ENCODE measurements at regions not wholly inside any gene's neighbourhood (a gene's known extent, or its start where the extent isn't known, plus 50 kb on each side); places are given as distances from the start of the nearest gene placed in this dataset.

GRCh38 chr13:30851697-30852096, 54.4 kb upstream of the MEDAG start:
- no peak for TF ChIP-seq CTCF (optimal IDR thresholded peaks at IDR 0.05 in 1 of 3, IDR thresholded peaks at IDR 0.05 in 1 of 3, conservative IDR thresholded peaks at IDR 0.05 in 1 of 3; ENCODE audit: extremely low read depth in 1 of 3, insufficient read depth in 2 of 3, low read length in 3 of 3)
- no peak for TF ChIP-seq EZH2 (IDR thresholded peaks at IDR 0.05; ENCODE audit: low read length)

GRCh38 chr13:30855569-30855968, 50.5 kb upstream of the MEDAG start:
- no peak overlapping the region for H3K27ac ChIP-seq (ENCODE audit: control insufficient read depth, insufficient read depth, low read length)
- H3K9ac ChIP-seq (ENCODE audit: control insufficient read depth, extremely low read depth, insufficient read depth, low read length), result no peak overlapping the region
- H3K79me2 ChIP-seq (ENCODE audit: control insufficient read depth, insufficient read depth, low read length), result no peaks in the 10 kb centered on the region
- H3K9me3 ChIP-seq (ENCODE audit: control insufficient read depth, low read depth, low read length), result no peaks in the 10 kb centered on the region
- H4K20me1 ChIP-seq (ENCODE audit: control insufficient read depth, extremely low read depth, insufficient read depth, low read length), result no peaks in the 10 kb centered on the region
- no peaks in the 10 kb centered on the region for H3K36me3 ChIP-seq (ENCODE audit: control insufficient read depth in 2 of 2, extremely low read depth in 1 of 2, insufficient read depth in 2 of 2, low read length in 2 of 2)
- FAIRE-seq (peak; percentile 57), DNase-seq (ENCODE audit: low read depth, low spot score) (no peak)
- H3K4me2 ChIP-seq (ENCODE audit: control insufficient read depth, extremely low read depth, insufficient read depth, low read depth, low read length), result no peak overlapping the region
- no peaks in the 10 kb centered on the region for H3K27me3 ChIP-seq (ENCODE audit: control insufficient read depth, extremely low read depth, insufficient read depth, low read length)
- dilution Hi-C loops (cut with MboI; ENCODE audit: extremely low pct_ligation_motif_present, low sequenced_read_pairs), result no loop called here
- H2AFZ ChIP-seq (ENCODE audit: control insufficient read depth, low read length), result no peak overlapping the region
- no peak overlapping the region for H3K4me3 ChIP-seq (ENCODE audit: control insufficient read depth in 2 of 3, extremely low read depth in 1 of 3, insufficient read depth in 2 of 3, low read depth in 1 of 3, low read length in 3 of 3)
- peaks cover 18% of the 10 kb centered on the region for H3K4me1 ChIP-seq (ENCODE audit: control insufficient read depth, extremely low read depth, insufficient read depth, low read length)
- TF ChIP-seq EZH2 (IDR thresholded peaks at IDR 0.05; ENCODE audit: low read length) (no peak), CTCF (optimal IDR thresholded peaks at IDR 0.05 in 1 of 3, IDR thresholded peaks at IDR 0.05 in 1 of 3, conservative IDR thresholded peaks at IDR 0.05 in 1 of 3; ENCODE audit: extremely low read depth in 1 of 3, insufficient read depth in 2 of 3, low read length in 3 of 3) (no peak)
- H3K9me1 ChIP-seq (ENCODE audit: control insufficient read depth, extremely low read depth, insufficient read depth, low read length), result no peaks in the 10 kb centered on the region

More at GRCh38 chr13:30851697-30852096, 54.4 kb upstream of the MEDAG start:
- Histone ChIP-seq H3K9ac (ENCODE audit: control insufficient read depth, extremely low read depth, insufficient read depth, low read length) (no peak overlapping the region), H3K27ac (ENCODE audit: control insufficient read depth, insufficient read depth, low read length) (no peak overlapping the region), H4K20me1 (ENCODE audit: control insufficient read depth, extremely low read depth, insufficient read depth, low read length) (no peaks in the 10 kb centered on the region), H3K9me3 (ENCODE audit: control insufficient read depth, low read depth, low read length) (no peaks in the 10 kb centered on the region), H3K4me2 (ENCODE audit: control insufficient read depth, extremely low read depth, insufficient read depth, low read depth, low read length) (no peak overlapping the region), H3K79me2 (ENCODE audit: control insufficient read depth, insufficient read depth, low read length) (no peaks in the 10 kb centered on the region), H2AFZ (ENCODE audit: control insufficient read depth, low read length) (no peak overlapping the region), H3K36me3 (ENCODE audit: control insufficient read depth in 2 of 2, extremely low read depth in 1 of 2, insufficient read depth in 2 of 2, low read length in 2 of 2) (no peaks in the 10 kb centered on the region), H3K9me1 (ENCODE audit: control insufficient read depth, extremely low read depth, insufficient read depth, low read length) (no peaks in the 10 kb centered on the region), H3K4me1 (ENCODE audit: control insufficient read depth, extremely low read depth, insufficient read depth, low read length) (peaks cover 14% of the 10 kb centered on the region), H3K4me3 (ENCODE audit: control insufficient read depth in 2 of 3, extremely low read depth in 1 of 3, insufficient read depth in 2 of 3, low read depth in 1 of 3, low read length in 3 of 3) (no peak overlapping the region), H3K27me3 (ENCODE audit: control insufficient read depth, extremely low read depth, insufficient read depth, low read length) (no peaks in the 10 kb centered on the region)
- dilution Hi-C loops (cut with MboI; ENCODE audit: extremely low pct_ligation_motif_present, low sequenced_read_pairs), result no loop called here
- FAIRE-seq, result no peak
- DNase-seq (ENCODE audit: low read depth, low spot score), result no peak
